A549 (cell line): ENCODE measurements at regions not wholly inside any gene's neighbourhood (a gene's known extent, or its start where the extent isn't known, plus 50 kb on each side); places are given as distances from the start of the nearest gene placed in this dataset.

Source experiments
- CBX2 ChIP-seq: fragments of 200-600 bp; sonication (generic); IDR thresholded peaks from 2 replicates; pipeline ENCODE4 v1.6.1; 2016; ENCODE audit warnings: low read depth, mild to moderate bottlenecking, borderline replicate concordance
- EHMT2 ChIP-seq: fragments of 200-600 bp; sonication (generic); IDR thresholded peaks from 2 replicates; pipeline ENCODE4 v1.6.1; 2016; ENCODE audit warnings: antibody characterized with exemption, low read depth, mild to moderate bottlenecking, moderate library complexity
- EP300 ChIP-seq, 2 experiments: fragments of >200 bp; sonication (Bioruptor Twin); formaldehyde crosslinking; IDR thresholded peaks; 2 replicates in 1 of 2; 3 replicates in 1 of 2; pipeline ENCODE4 v1.6.1; 2016 to 2017
- ESRRA ChIP-seq: fragments of 150-350 bp; IDR thresholded peaks from 2 replicates; pipeline ENCODE4 v1.6.1; 2014; ENCODE audit warnings: mild to moderate bottlenecking, low read length, borderline replicate concordance
- FOSL2 ChIP-seq, 2 experiments: fragments of 450-650 bp in 1 of 2; fragments of >200 bp in 1 of 2; sonication (Bioruptor Twin) in 1 of 2; formaldehyde crosslinking; IDR thresholded peaks; 2 replicates each; pipeline versions ENCODE4 v1.5.0 to v1.6.1; 2016 to 2020; ENCODE audit warnings: mild to moderate bottlenecking in 1 of 2, moderate library complexity in 1 of 2
- HDAC2 ChIP-seq: fragments of 200-600 bp; sonication (generic); IDR thresholded peaks from 2 replicates; pipeline ENCODE4 v1.6.1; 2016
- HEYL ChIP-seq: fragments of 250-450 bp; sonication (Bioruptor Pico); IDR thresholded peaks from 2 replicates; pipeline ENCODE4 v1.8.0; 2021; ENCODE audit warnings: mild to moderate bottlenecking, moderate library complexity
- MAZ ChIP-seq: fragments of 150-350 bp; IDR thresholded peaks from 2 replicates; pipeline ENCODE4 v1.6.1; 2014; ENCODE audit warnings: antibody characterized with exemption, low read depth, low read length, borderline replicate concordance
- POLR2A ChIP-seq: IDR thresholded peaks from 2 replicates; pipeline ENCODE4 v1.6.1; 2012; ENCODE audit warnings: mild to moderate bottlenecking, low read length
- RAD21 ChIP-seq, 2 experiments: fragments of >200 bp in 1 of 2; sonication (Bioruptor Twin) in 1 of 2; formaldehyde crosslinking in 1 of 2; IDR thresholded peaks in 1 of 2; conservative IDR thresholded peaks in 1 of 2; 2 replicates in 1 of 2; 3 replicates in 1 of 2; pipeline ENCODE4 v1.6.1; 2012 to 2018; ENCODE audit warnings: inconsistent platforms in 1 of 2
- TF ChIP-seq, protein P1 (sequence below): fragments of >200 bp; sonication (Bioruptor Twin); formaldehyde crosslinking; IDR thresholded peaks from 3 replicates; pipeline ENCODE4 v1.5.1; 2016
- TF ChIP-seq, protein P2 (sequence below): fragments of 150-350 bp; IDR thresholded peaks from 2 replicates; pipeline ENCODE4 v1.6.1; 2014; ENCODE audit warnings: low read depth, mild to moderate bottlenecking, low read length
- TF ChIP-seq, protein P3 (sequence below): fragments of 200-600 bp; sonication (generic); IDR thresholded peaks from 2 replicates; pipeline ENCODE4 v1.6.1; 2016; ENCODE audit warnings: antibody characterized with exemption, mild to moderate bottlenecking, moderate library complexity

DNA sequence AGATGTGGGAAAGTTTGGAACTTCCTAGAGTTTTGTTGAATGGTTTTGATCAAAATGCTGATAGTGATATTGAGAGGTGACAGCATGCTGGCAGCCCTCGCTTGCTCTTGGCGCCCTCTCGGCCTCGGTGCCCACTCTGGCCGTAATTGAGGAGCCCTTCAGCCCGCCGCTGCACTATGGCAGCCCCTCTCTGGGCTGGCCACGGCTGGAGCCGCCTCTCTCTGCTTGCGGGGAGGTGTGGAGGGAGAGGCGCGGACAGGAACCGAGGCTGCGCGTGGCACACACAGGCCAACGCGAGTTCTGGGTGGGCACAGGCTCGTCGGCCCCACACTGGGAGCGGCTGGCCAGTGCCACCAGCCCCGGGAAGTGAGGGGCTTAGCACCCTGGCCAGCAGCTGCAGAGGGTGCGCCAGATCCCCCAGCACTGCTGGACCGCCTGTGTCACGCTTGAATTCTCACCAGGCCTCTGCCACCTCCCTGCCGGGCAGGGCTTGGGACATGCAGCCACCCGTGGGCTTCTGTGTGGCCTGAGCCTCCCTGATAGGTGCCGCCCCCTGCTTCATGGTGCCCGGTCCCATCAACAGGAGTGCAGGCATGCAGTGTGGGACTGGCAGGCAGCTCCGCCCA lies 488.5 kb downstream of the CYLC2 start:
- TF ChIP-seq, protein P1, sequence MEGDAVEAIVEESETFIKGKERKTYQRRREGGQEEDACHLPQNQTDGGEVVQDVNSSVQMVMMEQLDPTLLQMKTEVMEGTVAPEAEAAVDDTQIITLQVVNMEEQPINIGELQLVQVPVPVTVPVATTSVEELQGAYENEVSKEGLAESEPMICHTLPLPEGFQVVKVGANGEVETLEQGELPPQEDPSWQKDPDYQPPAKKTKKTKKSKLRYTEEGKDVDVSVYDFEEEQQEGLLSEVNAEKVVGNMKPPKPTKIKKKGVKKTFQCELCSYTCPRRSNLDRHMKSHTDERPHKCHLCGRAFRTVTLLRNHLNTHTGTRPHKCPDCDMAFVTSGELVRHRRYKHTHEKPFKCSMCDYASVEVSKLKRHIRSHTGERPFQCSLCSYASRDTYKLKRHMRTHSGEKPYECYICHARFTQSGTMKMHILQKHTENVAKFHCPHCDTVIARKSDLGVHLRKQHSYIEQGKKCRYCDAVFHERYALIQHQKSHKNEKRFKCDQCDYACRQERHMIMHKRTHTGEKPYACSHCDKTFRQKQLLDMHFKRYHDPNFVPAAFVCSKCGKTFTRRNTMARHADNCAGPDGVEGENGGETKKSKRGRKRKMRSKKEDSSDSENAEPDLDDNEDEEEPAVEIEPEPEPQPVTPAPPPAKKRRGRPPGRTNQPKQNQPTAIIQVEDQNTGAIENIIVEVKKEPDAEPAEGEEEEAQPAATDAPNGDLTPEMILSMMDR: no peak
- TF ChIP-seq RAD21 (conservative IDR thresholded peaks at IDR 0.05 in 1 of 2, IDR thresholded peaks at IDR 0.05 in 1 of 2) (no peak), CBX2 (no peak), HDAC2 (no peak), EP300 (IDR thresholded peaks at IDR 0.05) (no peak), EHMT2 (no peak), ESRRA (no peak), FOSL2 (IDR thresholded peaks at IDR 0.05) (no peak), FOSL2 (CRISPR knock-in tag; IDR thresholded peaks at IDR 0.05) (no peak), MAZ (no peak), HEYL (no peak), POLR2A (no peak)
- TF ChIP-seq, protein P2, sequence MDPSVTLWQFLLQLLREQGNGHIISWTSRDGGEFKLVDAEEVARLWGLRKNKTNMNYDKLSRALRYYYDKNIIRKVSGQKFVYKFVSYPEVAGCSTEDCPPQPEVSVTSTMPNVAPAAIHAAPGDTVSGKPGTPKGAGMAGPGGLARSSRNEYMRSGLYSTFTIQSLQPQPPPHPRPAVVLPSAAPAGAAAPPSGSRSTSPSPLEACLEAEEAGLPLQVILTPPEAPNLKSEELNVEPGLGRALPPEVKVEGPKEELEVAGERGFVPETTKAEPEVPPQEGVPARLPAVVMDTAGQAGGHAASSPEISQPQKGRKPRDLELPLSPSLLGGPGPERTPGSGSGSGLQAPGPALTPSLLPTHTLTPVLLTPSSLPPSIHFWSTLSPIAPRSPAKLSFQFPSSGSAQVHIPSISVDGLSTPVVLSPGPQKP: no peak
- TF ChIP-seq, protein P3, sequence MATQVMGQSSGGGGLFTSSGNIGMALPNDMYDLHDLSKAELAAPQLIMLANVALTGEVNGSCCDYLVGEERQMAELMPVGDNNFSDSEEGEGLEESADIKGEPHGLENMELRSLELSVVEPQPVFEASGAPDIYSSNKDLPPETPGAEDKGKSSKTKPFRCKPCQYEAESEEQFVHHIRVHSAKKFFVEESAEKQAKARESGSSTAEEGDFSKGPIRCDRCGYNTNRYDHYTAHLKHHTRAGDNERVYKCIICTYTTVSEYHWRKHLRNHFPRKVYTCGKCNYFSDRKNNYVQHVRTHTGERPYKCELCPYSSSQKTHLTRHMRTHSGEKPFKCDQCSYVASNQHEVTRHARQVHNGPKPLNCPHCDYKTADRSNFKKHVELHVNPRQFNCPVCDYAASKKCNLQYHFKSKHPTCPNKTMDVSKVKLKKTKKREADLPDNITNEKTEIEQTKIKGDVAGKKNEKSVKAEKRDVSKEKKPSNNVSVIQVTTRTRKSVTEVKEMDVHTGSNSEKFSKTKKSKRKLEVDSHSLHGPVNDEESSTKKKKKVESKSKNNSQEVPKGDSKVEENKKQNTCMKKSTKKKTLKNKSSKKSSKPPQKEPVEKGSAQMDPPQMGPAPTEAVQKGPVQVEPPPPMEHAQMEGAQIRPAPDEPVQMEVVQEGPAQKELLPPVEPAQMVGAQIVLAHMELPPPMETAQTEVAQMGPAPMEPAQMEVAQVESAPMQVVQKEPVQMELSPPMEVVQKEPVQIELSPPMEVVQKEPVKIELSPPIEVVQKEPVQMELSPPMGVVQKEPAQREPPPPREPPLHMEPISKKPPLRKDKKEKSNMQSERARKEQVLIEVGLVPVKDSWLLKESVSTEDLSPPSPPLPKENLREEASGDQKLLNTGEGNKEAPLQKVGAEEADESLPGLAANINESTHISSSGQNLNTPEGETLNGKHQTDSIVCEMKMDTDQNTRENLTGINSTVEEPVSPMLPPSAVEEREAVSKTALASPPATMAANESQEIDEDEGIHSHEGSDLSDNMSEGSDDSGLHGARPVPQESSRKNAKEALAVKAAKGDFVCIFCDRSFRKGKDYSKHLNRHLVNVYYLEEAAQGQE: no peak
